ENCODE measurements at regions not wholly inside any gene's neighbourhood (a gene's known extent, or its start where the extent isn't known, plus 50 kb on each side); places are given as distances from the start of the nearest gene placed in this dataset.

DNA sequence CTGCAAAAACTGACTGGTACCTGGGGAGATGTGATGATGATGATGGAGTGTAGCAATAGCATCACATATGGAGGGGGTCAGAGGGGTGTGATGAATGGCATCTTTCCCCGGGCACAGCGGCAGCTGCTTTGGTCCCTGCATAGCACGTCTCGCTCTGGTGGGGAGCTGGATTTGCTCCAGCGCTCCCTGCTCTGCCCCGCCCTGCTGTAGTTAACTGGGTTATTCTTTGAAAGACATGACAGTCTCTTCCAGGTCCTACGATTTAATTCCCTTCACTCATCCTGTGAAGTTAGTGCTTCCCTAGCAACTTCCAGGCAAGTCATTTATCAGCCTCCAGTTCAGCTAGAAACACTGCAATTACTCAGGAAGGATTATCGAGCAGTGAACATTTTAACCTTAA, 463.1 kb downstream of the TSN start:
- TF ChIP-seq POLR2A (IDR thresholded peaks at IDR 0.05; ENCODE audit: control extremely low read depth in 1 of 2, low read depth in 2 of 2, low read length in 2 of 2): no peak
- TF ChIP-seq, protein P1, sequence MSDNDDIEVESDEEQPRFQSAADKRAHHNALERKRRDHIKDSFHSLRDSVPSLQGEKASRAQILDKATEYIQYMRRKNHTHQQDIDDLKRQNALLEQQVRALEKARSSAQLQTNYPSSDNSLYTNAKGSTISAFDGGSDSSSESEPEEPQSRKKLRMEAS (IDR thresholded peaks at IDR 0.05): no peak
- TF ChIP-seq POU5F1 (IDR thresholded peaks at IDR 0.05; ENCODE audit: low read depth, low read length): no peak
